IMR-90 (cell line): ENCODE measurements at regions not wholly inside any gene's neighbourhood (a gene's known extent, or its start where the extent isn't known, plus 50 kb on each side); places are given as distances from the start of the nearest gene placed in this dataset.

ENCODE experiments used
- ATAC-seq: fragments of 200-7000 bp; cut with Tn5 transposase; 2 replicates; pipeline ENCODE4 v1.9.1; 2020; ENCODE audit warnings: low read depth, mild to moderate bottlenecking, moderate library complexity
- BruUV-seq: library from RNA; stranded (reverse); fragments of 400-500 nt; replicated peaks from 2 replicates; lab custom pipeline; 2021; lab: Mats Ljungman, UMichigan
- CTCF ChIA-PET: fragments of 300-600 bp; formaldehyde crosslinking; extraction: SDS; loops from one replicate; lab custom pipeline; 2021; ENCODE audit warnings: antibody characterized with exemption; lab: Yijun Ruan, JAX
- POLR2A ChIA-PET: fragments of 300-600 bp; sonication (Branson Sonifier 250); formaldehyde crosslinking; loops from one replicate; lab custom pipeline; 2022; ENCODE audit warnings: antibody characterized with exemption; ENCODE audit not compliant: unreplicated experiment; lab: Charles Lee
- DNase-seq: peaks from one replicate; pipeline ENCODE4 v3.0.0; 2013
- H2AFZ ChIP-seq: replicated peaks from 2 replicates; pipeline ENCODE3; 2013; ENCODE audit warnings: low read length, mild to moderate bottlenecking; ENCODE audit not compliant: poor library complexity
- H2AK5ac ChIP-seq: 2 replicates; pipeline ENCODE4 v1.6.1; 2013; ENCODE audit warnings: low read depth, low read length, inconsistent platforms
- H2AK9ac ChIP-seq: replicated peaks from 2 replicates; pipeline ENCODE3; 2013; ENCODE audit warnings: mild to moderate bottlenecking, low read depth, low read length, moderate library complexity; ENCODE audit not compliant: poor library complexity
- H2BK120ac ChIP-seq: 2 replicates; pipeline ENCODE4 v1.6.1; 2013; ENCODE audit warnings: low read depth, low read length, inconsistent platforms
- H2BK15ac ChIP-seq: 3 replicates; pipeline ENCODE4 v1.6.1; 2013; ENCODE audit warnings: low read depth, low read length, inconsistent platforms
- H2BK20ac ChIP-seq: 2 replicates; pipeline ENCODE4 v1.6.1; 2013; ENCODE audit warnings: low read depth, mild to moderate bottlenecking, inconsistent platforms, low read length, moderate library complexity
- H2BK5ac ChIP-seq: 2 replicates; pipeline ENCODE4 v1.6.1; 2013; ENCODE audit warnings: mild to moderate bottlenecking, low read depth, low read length, inconsistent platforms; ENCODE audit not compliant: poor library complexity, severe bottlenecking
- H3K14ac ChIP-seq: replicated peaks from 2 replicates; pipeline ENCODE4 v1.6.1; 2013; ENCODE audit warnings: low read depth, low read length, inconsistent platforms
- H3K18ac ChIP-seq: 2 replicates; pipeline ENCODE4 v1.6.1; 2013; ENCODE audit warnings: low read depth, low read length, control low read depth
- H3K23ac ChIP-seq: 2 replicates; pipeline ENCODE4 v1.6.1; 2013; ENCODE audit warnings: low read depth, low read length, inconsistent platforms
- H3K27ac ChIP-seq: 2 replicates; pipeline ENCODE4 v1.5.1; 2013; ENCODE audit warnings: mild to moderate bottlenecking, control low read depth, low read length; ENCODE audit not compliant: insufficient read depth
- H3K27me3 ChIP-seq: 2 replicates; pipeline ENCODE4 v1.6.1; 2013; ENCODE audit warnings: low read length; ENCODE audit not compliant: control insufficient read depth, insufficient read depth
- H3K36me3 ChIP-seq: 2 replicates; pipeline ENCODE4 v1.6.1; 2013; ENCODE audit warnings: low read length, mixed read lengths; ENCODE audit not compliant: control insufficient read depth, insufficient read depth
- H3K4ac ChIP-seq: 2 replicates; pipeline ENCODE4 v1.6.1; 2013; ENCODE audit warnings: low read depth, low read length, inconsistent platforms
- H3K4me1 ChIP-seq: 2 replicates; pipeline ENCODE4 v1.6.1; 2013; ENCODE audit warnings: low read length, mixed read lengths; ENCODE audit not compliant: control insufficient read depth, insufficient read depth
- H3K4me2 ChIP-seq: 2 replicates; pipeline ENCODE4 v1.6.1; 2013; ENCODE audit warnings: low read depth, mild to moderate bottlenecking, control low read depth, low read length, moderate library complexity
- H3K4me3 ChIP-seq: 2 replicates; pipeline ENCODE4 v1.5.1; 2013; ENCODE audit warnings: low read depth, mild to moderate bottlenecking, control low read depth, low read length, moderate library complexity; ENCODE audit not compliant: insufficient read depth
- H3K56ac ChIP-seq: 2 replicates; pipeline ENCODE4 v1.6.1; 2013; ENCODE audit warnings: low read length, inconsistent platforms; ENCODE audit not compliant: insufficient read depth; ENCODE audit errors: extremely low read depth
- H3K79me1 ChIP-seq, 2 experiments: 2 replicates each; pipeline ENCODE4 v1.6.1; 2013; ENCODE audit warnings: low read length in 2 of 2, inconsistent platforms in 1 of 2, low read depth in 1 of 2
- H3K9ac ChIP-seq: 2 replicates; pipeline ENCODE4 v1.6.1; 2013; ENCODE audit warnings: low read depth, low read length, control low read depth
- H3K9me1 ChIP-seq: 2 replicates; pipeline ENCODE4 v1.6.1; 2013; ENCODE audit warnings: low read length, inconsistent platforms; ENCODE audit not compliant: insufficient read depth
- H3K9me3 ChIP-seq: 2 replicates; pipeline ENCODE4 v1.6.1; 2013; ENCODE audit warnings: low read length; ENCODE audit not compliant: control insufficient read depth, insufficient read depth
- H4K20me1 ChIP-seq: 2 replicates; pipeline ENCODE4 v1.6.1; 2013; ENCODE audit warnings: low read length, inconsistent platforms; ENCODE audit not compliant: insufficient read depth
- H4K5ac ChIP-seq: 2 replicates; pipeline ENCODE4 v1.6.1; 2013; ENCODE audit warnings: mild to moderate bottlenecking, low read depth, low read length, control low read depth
- H4K8ac ChIP-seq, 2 experiments: 2 replicates each; pipeline ENCODE4 v1.6.1; 2013; ENCODE audit warnings: low read depth in 2 of 2, low read length in 2 of 2, control low read depth in 1 of 2, inconsistent platforms in 1 of 2
- H4K91ac ChIP-seq: 2 replicates; pipeline ENCODE4 v1.6.1; 2013; ENCODE audit warnings: low read depth, low read length, inconsistent platforms; ENCODE audit not compliant: insufficient read depth
- CEBPB ChIP-seq: IDR thresholded peaks from 2 replicates; pipeline ENCODE4 v1.6.1; 2012; ENCODE audit warnings: low read depth, low read length, improper control_type of control experiment
- FOS ChIP-seq: fragments of 150-350 bp; IDR thresholded peaks from 2 replicates; pipeline ENCODE4 v1.6.1; 2016; ENCODE audit warnings: low read depth, low read length
- MAZ ChIP-seq: IDR thresholded peaks from 2 replicates; pipeline ENCODE4 v1.6.1; 2012; ENCODE audit warnings: low read depth, mild to moderate bottlenecking, low read length, improper control_type of control experiment, moderate library complexity, borderline replicate concordance
- NFE2L2 ChIP-seq: fragments of 150-350 bp; IDR thresholded peaks from 2 replicates; pipeline ENCODE4 v1.6.1; 2016; ENCODE audit warnings: low read depth, mild to moderate bottlenecking, low read length
- POLR2A ChIP-seq: IDR thresholded peaks from 2 replicates; pipeline ENCODE4 v1.6.1; 2012; ENCODE audit warnings: mild to moderate bottlenecking, low read depth, low read length
- RCOR1 ChIP-seq: IDR thresholded peaks from 2 replicates; pipeline ENCODE4 v1.6.1; 2012; ENCODE audit warnings: mild to moderate bottlenecking, low read length, improper control_type of control experiment; ENCODE audit not compliant: insufficient replicate concordance
- RFX5 ChIP-seq: IDR thresholded peaks from 2 replicates; pipeline ENCODE4 v1.8.0; 2012; ENCODE audit warnings: low read depth, mild to moderate bottlenecking, low read length, moderate library complexity
- SMC3 ChIP-seq: fragments of 150-350 bp; IDR thresholded peaks from 2 replicates; pipeline ENCODE4 v1.6.1; 2016; ENCODE audit warnings: low read depth, mild to moderate bottlenecking, antibody characterized with exemption, low read length, moderate library complexity
- WGBS, 2 experiments: methylation state at CpG; one replicate each; pipeline versions ENCODE4 v1.1.5 to v1.1.7; 2013; ENCODE audit warnings: missing lambda C conversion rate in 2 of 2; ENCODE audit not compliant: insufficient read length in 1 of 2; ENCODE audit errors: extremely low coverage in 2 of 2; 5-methylcytosine and 5-hydroxymethylcytosine counted together
- dilution Hi-C: fragments of 300-500 bp; cut with HindIII; formaldehyde crosslinking; loops from one replicate; pipeline ENCODE4 v1.14.3; 2018; ENCODE audit warnings: low sequenced_read_pairs; ENCODE audit not compliant: unreplicated experiment
- in situ Hi-C: fragments of 300-500 bp; cut with MboI; formaldehyde crosslinking; loops from 3 replicates; pipeline ENCODE4 v1.14.3; 2019; ENCODE audit warnings: low sequenced_read_pairs, inconsistent platforms, mixed read lengths
- intact Hi-C: fragments of 100-400 bp; cut with micrococcal nuclease; formaldehyde crosslinking; loops from 2 replicates; pipeline ENCODE4 v1.10.0; 2022
- TF ChIP-seq, protein P1 (sequence below): fragments of 150-350 bp; IDR thresholded peaks from 2 replicates; pipeline ENCODE4 v1.6.1; 2017; ENCODE audit warnings: mild to moderate bottlenecking, antibody characterized with exemption, low read length, low read depth

DNA sequence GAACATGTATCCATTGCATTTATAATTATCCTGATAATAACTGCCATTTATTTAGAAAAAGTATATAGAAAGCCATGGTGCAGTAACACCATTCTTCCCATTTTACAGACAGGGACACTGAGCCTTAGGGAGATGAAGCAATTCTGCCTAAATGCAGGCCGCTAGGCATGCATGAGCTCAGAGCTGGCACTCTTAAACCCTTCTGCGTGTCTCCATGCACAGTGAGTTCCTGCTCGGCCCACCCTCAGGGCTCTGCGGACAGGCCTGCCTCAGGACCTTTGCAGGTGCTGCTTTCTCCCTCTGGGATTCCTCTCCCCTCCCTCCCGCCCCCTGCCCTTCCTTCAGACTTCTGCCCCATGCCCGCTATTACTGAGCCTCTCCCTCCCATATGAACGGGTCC is 54.3 kb upstream of the WSB1 start:
- BruUV-seq: no TSS peak
- H4K20me1 ChIP-seq: no peaks in the 10 kb centered on the region
- in situ Hi-C loops: loop anchor here (10.0 to 25.0 kb wide), 3 partner anchors 198 to 523 kb away; partner anchors contain the start of gene LGALS9
- H2AFZ ChIP-seq: no peak overlapping the region
- H2BK15ac ChIP-seq: no peak overlapping the region
- ChIA-PET CTCF (no interaction called here), POLR2A (no interaction called here)
- no peak overlapping the region for H3K18ac ChIP-seq
- DNase-seq (no peak), ATAC-seq (no peak)
- no peak overlapping the region for H4K5ac ChIP-seq
- dilution Hi-C loops: loop anchor here (25.0 kb wide), 1 partner anchor 98 kb away; no protein-coding TSS in a partner anchor
- H3K4me3 ChIP-seq: no peak overlapping the region
- H3K27me3 ChIP-seq: no peaks in the 10 kb centered on the region; the same call in 1 of the 2 replicates
- no peak overlapping the region for H3K23ac ChIP-seq
- H4K8ac ChIP-seq: no peak overlapping the region
- H2BK120ac ChIP-seq: no peak overlapping the region
- no peak overlapping the region for H2BK20ac ChIP-seq
- H3K14ac ChIP-seq: no peak overlapping the region
- TF ChIP-seq MAZ (no peak), CEBPB (no peak), RCOR1 (no peak), POLR2A (no peak), RFX5 (no peak), SMC3 (no peak), FOS (no peak), NFE2L2 (no peak)
- TF ChIP-seq, protein P1, sequence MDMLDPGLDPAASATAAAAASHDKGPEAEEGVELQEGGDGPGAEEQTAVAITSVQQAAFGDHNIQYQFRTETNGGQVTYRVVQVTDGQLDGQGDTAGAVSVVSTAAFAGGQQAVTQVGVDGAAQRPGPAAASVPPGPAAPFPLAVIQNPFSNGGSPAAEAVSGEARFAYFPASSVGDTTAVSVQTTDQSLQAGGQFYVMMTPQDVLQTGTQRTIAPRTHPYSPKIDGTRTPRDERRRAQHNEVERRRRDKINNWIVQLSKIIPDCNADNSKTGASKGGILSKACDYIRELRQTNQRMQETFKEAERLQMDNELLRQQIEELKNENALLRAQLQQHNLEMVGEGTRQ: no peak
- H3K9ac ChIP-seq: no peak overlapping the region
- H3K4me2 ChIP-seq: no peak overlapping the region
- no peak overlapping the region for H3K27ac ChIP-seq
- H2AK5ac ChIP-seq: no peak overlapping the region
- H3K4ac ChIP-seq: no peak overlapping the region
- H3K9me1 ChIP-seq: peaks cover 5% of the 10 kb centered on the region; the same call in 1 of the 2 replicates
- no peaks in the 10 kb centered on the region for H3K36me3 ChIP-seq
- H2AK9ac ChIP-seq: no peak overlapping the region
- H3K9me3 ChIP-seq: no peaks in the 10 kb centered on the region
- H2BK5ac ChIP-seq: no peak overlapping the region
- H4K91ac ChIP-seq: no peak overlapping the region
- H3K79me1 ChIP-seq: no peaks in the 10 kb centered on the region
- intact Hi-C loops: loop anchor here (5.0 kb wide), 2 partner anchors 42 to 413 kb away; no protein-coding TSS in a partner anchor
- H3K4me1 ChIP-seq: peaks cover 10% of the 10 kb centered on the region
- H3K56ac ChIP-seq: no peak overlapping the region
- 93% methylated on average over 3 of the region's 7 CpGs; no CpG with 5 or more reads in 1 of the 2 experiments for WGBS, 2 experiments
